ENCODE measurements at regions not wholly inside any gene's neighbourhood (a gene's known extent, or its start where the extent isn't known, plus 50 kb on each side); places are given as distances from the start of the nearest gene placed in this dataset.

- ATAC-seq (no peak), DNase-seq (no peak)
- H3K27me3 Mint-ChIP-seq (ENCODE audit: low read depth in 2 of 2) = no peaks in the 10 kb centered on the region
- H3K4me3 ChIP-seq (ENCODE audit: low read length) = no peak overlapping the region
- no peaks in the 10 kb centered on the region for H3K36me3 ChIP-seq (ENCODE audit: control insufficient read depth, insufficient read depth, low read length)
- H3K9me3 ChIP-seq (ENCODE audit: control insufficient read depth, insufficient read depth, low read length) = no peaks in the 10 kb centered on the region
- H3K36me3 Mint-ChIP-seq = no peaks in the 10 kb centered on the region
- no peak overlapping the region for H3K27ac ChIP-seq (ENCODE audit: low read length)
- TF ChIP-seq CTCF (IDR thresholded peaks at IDR 0.05) = no peak
- no peak overlapping the region for H3K4me3 Mint-ChIP-seq
- no peaks in the 10 kb centered on the region for H3K4me1 Mint-ChIP-seq
- WGBS (ENCODE audit: insufficient coverage) = 82% methylated on average over 1 of the region's 1 CpG
- H3K27me3 ChIP-seq (ENCODE audit: control insufficient read depth, insufficient read depth, low read length) = no peaks in the 10 kb centered on the region
- H3K9me3 Mint-ChIP-seq = peaks cover 9% of the 10 kb centered on the region in 2 donors
- intact Hi-C loops (cut with micrococcal nuclease) = no loop called here
- H3K27ac Mint-ChIP-seq = no peak overlapping the region
- no peaks in the 10 kb centered on the region for H3K4me1 ChIP-seq (ENCODE audit: control insufficient read depth, insufficient read depth, low read length)
These were observed 627.4 kb upstream of the BOD1L1 start for GRCh38 chr4:14254926-14255325.

GRCh38 chr4:14257903-14258302 lies 630.4 kb upstream of the BOD1L1 start:
- Histone ChIP-seq H3K4me1 (ENCODE audit: control insufficient read depth, insufficient read depth, low read length) (no peaks in the 10 kb centered on the region), H3K36me3 (ENCODE audit: control insufficient read depth, insufficient read depth, low read length) (no peaks in the 10 kb centered on the region), H3K9me3 (ENCODE audit: control insufficient read depth, insufficient read depth, low read length) (no peaks in the 10 kb centered on the region), H3K4me3 (ENCODE audit: low read length) (no peak overlapping the region), H3K27me3 (ENCODE audit: control insufficient read depth, insufficient read depth, low read length) (no peaks in the 10 kb centered on the region), H3K27ac (ENCODE audit: low read length) (no peak overlapping the region)
- intact Hi-C loops (cut with micrococcal nuclease) = no loop called here
- Mint-ChIP-seq H3K4me3 (no peak overlapping the region), H3K9me3 (peaks cover under 1 to 10% of the 10 kb centered on the region in 2 donors), H3K27me3 (ENCODE audit: low read depth in 2 of 2) (no peaks in the 10 kb centered on the region), H3K4me1 (no peaks in the 10 kb centered on the region), H3K27ac (no peak overlapping the region), H3K36me3 (no peaks in the 10 kb centered on the region)
- ATAC-seq (no peak), DNase-seq (no peak)
- 88% methylated on average over 1 of the region's 1 CpG for WGBS (ENCODE audit: insufficient coverage)
- no peak for TF ChIP-seq CTCF (IDR thresholded peaks at IDR 0.05)

DNA sequence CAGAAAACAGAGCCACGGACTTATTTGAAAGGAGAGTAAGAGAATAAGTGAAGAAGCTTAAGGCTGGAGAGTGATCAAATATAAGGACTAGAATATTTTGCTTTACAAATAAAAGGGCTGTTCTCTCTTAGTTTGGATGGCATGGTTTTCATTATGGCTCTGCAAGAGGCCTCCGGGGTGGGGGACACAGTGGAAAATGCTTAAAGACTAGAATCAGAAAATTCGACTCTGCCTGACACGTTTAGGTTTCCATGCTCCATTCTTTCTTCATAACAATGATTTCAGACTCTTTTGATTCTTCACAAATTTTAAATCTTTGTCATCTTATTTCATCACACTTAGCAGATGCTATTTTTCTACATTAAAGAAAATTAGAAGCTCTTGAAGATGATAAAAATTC lies 632.4 kb upstream of the BOD1L1 start:
- Histone ChIP-seq H3K27ac (ENCODE audit: low read length) (no peak overlapping the region), H3K4me1 (ENCODE audit: control insufficient read depth, insufficient read depth, low read length) (no peaks in the 10 kb centered on the region), H3K9me3 (ENCODE audit: control insufficient read depth, insufficient read depth, low read length) (no peaks in the 10 kb centered on the region), H3K36me3 (ENCODE audit: control insufficient read depth, insufficient read depth, low read length) (no peaks in the 10 kb centered on the region), H3K4me3 (ENCODE audit: low read length) (no peak overlapping the region), H3K27me3 (ENCODE audit: control insufficient read depth, insufficient read depth, low read length) (no peaks in the 10 kb centered on the region)
- Mint-ChIP-seq H3K4me3 (no peak overlapping the region), H3K27me3 (ENCODE audit: low read depth in 2 of 2) (no peaks in the 10 kb centered on the region), H3K4me1 (no peaks in the 10 kb centered on the region), H3K36me3 (no peaks in the 10 kb centered on the region), H3K9me3 (peaks cover 0 to 10% of the 10 kb centered on the region in 2 donors), H3K27ac (no peak overlapping the region)
- no peak for DNase-seq
- intact Hi-C loops (cut with micrococcal nuclease) = no loop called here
- ATAC-seq = no peak
- WGBS (ENCODE audit: insufficient coverage) = 95% methylated on average over 4 of the region's 4 CpGs
- no peak for TF ChIP-seq CTCF (IDR thresholded peaks at IDR 0.05)

DNA sequence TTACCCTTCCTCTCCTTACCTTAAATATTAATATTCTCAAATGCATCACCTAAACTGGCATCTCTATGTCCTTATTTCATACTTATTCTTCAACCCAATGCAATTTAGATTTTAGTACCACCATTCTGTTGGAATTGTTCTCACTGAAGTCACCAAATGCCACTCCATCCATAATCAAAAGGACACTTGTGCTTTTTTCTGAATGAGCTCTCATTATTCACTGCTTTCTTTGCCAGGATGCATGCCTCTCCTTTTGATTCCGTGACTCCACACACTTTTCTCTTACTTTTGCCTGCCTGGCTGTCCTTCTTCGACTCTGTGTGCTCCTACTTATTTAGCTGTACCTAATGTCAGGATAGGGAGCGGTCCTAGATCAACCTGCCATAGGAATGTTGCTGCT lies 633.1 kb upstream of the BOD1L1 start:
- Mint-ChIP-seq H3K27me3 (ENCODE audit: low read depth in 2 of 2) (no peaks in the 10 kb centered on the region), H3K9me3 (peaks cover 0 to 12% of the 10 kb centered on the region in 2 donors), H3K4me1 (no peaks in the 10 kb centered on the region), H3K36me3 (no peaks in the 10 kb centered on the region), H3K4me3 (no peak overlapping the region), H3K27ac (no peak overlapping the region)
- intact Hi-C loops (cut with micrococcal nuclease) = no loop called here
- Histone ChIP-seq H3K4me1 (ENCODE audit: control insufficient read depth, insufficient read depth, low read length) (no peaks in the 10 kb centered on the region), H3K4me3 (ENCODE audit: low read length) (no peak overlapping the region), H3K27ac (ENCODE audit: low read length) (no peak overlapping the region), H3K9me3 (ENCODE audit: control insufficient read depth, insufficient read depth, low read length) (no peaks in the 10 kb centered on the region), H3K36me3 (ENCODE audit: control insufficient read depth, insufficient read depth, low read length) (no peaks in the 10 kb centered on the region), H3K27me3 (ENCODE audit: control insufficient read depth, insufficient read depth, low read length) (no peaks in the 10 kb centered on the region)
- TF ChIP-seq CTCF (IDR thresholded peaks at IDR 0.05) = no peak
- WGBS (ENCODE audit: insufficient coverage) = 87% methylated on average over 3 of the region's 3 CpGs
- no peak for DNase-seq
- no peak for ATAC-seq

Data from natural killer cell (primary cell).